GM12875 (cell line): ENCODE measurements at regions not wholly inside any gene's neighbourhood (a gene's known extent, or its start where the extent isn't known, plus 50 kb on each side); places are given as distances from the start of the nearest gene placed in this dataset.

Experiments
- H3K4me3 ChIP-seq: one replicate; pipeline ENCODE4 v1.5.1; 2011; ENCODE audit warnings: low read depth, low read length, control low read depth
- TF ChIP-seq, protein P1 (sequence below): IDR thresholded peaks from 2 replicates; pipeline ENCODE4 v1.5.1; 2011; ENCODE audit warnings: low read depth, mild to moderate bottlenecking, control low read depth, inconsistent platforms, low read length, moderate library complexity, borderline replicate concordance; ENCODE audit not compliant: insufficient read depth

GRCh38 chr21:40938078-40938477 lies 91.1 kb upstream of the DSCAM start:
- H3K4me3 ChIP-seq, result no peak overlapping the region
- TF ChIP-seq, protein P1, sequence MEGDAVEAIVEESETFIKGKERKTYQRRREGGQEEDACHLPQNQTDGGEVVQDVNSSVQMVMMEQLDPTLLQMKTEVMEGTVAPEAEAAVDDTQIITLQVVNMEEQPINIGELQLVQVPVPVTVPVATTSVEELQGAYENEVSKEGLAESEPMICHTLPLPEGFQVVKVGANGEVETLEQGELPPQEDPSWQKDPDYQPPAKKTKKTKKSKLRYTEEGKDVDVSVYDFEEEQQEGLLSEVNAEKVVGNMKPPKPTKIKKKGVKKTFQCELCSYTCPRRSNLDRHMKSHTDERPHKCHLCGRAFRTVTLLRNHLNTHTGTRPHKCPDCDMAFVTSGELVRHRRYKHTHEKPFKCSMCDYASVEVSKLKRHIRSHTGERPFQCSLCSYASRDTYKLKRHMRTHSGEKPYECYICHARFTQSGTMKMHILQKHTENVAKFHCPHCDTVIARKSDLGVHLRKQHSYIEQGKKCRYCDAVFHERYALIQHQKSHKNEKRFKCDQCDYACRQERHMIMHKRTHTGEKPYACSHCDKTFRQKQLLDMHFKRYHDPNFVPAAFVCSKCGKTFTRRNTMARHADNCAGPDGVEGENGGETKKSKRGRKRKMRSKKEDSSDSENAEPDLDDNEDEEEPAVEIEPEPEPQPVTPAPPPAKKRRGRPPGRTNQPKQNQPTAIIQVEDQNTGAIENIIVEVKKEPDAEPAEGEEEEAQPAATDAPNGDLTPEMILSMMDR, result no peak

- TF ChIP-seq, protein P1, result no peak
- no peak overlapping the region for H3K4me3 ChIP-seq
Observed at GRCh38 chr21:40938611-40939010, 91.7 kb upstream of the DSCAM start.

- TF ChIP-seq, protein P1, result no peak
- no peak overlapping the region for H3K4me3 ChIP-seq
Observed at GRCh38 chr21:40947713-40948112, 100.8 kb upstream of the DSCAM start.

DNA sequence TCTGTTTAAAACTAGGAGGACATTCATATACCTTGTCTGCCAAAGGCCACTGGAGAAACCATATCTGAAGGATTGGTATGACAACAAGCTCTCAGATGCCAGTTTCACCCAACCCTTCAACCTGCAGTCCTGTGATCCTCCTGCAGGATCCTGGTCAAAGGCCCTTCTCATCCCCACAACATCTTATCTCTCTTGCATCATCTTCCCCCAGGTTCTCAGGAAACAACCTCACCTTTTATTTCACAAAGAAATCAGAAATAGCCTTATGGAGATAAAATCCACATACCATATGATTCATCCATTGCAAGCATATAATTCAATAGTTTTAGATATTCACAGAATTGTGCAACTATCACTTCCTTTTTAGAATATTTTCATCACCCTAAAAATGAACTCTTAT lies 104.0 kb upstream of the DSCAM start:
- TF ChIP-seq, protein P1, result no peak
- H3K4me3 ChIP-seq, result no peak overlapping the region

DNA sequence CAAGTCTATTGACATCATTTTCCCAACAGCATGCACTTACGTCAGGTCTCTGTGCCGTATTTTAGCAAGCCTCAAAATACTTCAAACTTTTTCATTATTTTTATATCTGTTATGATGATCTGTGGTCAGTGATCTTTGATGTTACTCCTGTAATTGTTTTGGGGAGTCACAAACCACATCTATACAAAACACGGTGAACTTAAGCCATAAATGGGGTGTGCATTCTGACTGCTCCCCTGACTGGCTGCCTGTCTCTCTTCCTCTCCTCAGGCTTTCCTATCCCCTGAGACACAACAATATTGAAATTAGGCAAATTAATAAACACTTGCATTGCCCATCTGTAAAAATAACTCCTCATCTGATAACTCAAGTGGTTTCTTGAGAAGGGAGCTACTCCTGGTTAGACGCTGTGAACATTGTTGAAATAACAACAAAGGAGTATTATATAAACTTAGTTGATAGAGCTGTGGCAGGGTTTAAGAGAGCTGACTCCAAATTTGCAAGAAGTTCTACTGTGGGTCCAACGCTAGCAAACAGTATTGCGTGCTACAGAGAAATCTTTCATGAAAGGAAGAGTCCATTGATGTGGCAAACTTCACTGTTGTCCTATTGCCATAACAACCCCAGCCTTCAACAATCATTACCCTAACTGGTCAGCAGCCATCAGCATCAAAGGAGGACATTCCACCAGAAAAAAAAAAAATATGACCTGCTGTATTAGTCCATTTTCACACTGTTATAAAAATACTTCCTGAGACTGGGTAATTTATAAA lies 105.8 kb upstream of the DSCAM start:
- H3K4me3 ChIP-seq, result no peak overlapping the region
- TF ChIP-seq, protein P1, result no peak

DNA sequence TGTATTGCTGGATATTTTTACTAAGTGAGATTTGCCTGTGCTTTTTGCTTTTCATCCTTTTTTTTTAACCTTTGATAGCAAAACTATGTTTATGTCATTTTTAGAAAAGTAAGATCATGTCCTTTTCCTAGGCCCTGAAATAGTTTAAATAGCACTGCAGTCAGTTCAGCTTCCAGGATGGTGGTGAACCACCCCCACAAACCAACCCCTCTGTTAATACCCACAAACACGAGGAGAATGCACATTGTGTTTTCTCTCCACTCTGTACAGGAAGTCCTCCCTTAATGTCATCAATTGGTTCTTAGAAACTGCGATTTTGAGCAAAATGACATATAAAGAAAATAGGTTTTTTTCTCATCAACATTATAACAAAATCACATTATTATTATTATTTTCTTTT lies 117.7 kb upstream of the DSCAM start:
- no peak overlapping the region for H3K4me3 ChIP-seq
- TF ChIP-seq, protein P1, result no peak

GRCh38 chr21:40967771-40968170 lies 120.8 kb upstream of the DSCAM start:
- TF ChIP-seq, protein P1, result no peak
- H3K4me3 ChIP-seq, result no peak overlapping the region
